C4-2B (cell line): ENCODE measurements at regions not wholly inside any gene's neighbourhood (a gene's known extent, or its start where the extent isn't known, plus 50 kb on each side); places are given as distances from the start of the nearest gene placed in this dataset.

Experiments used
- ZFX ChIP-seq: fragments of 450-650 bp; IDR thresholded peaks from 2 replicates; pipeline ENCODE4 v1.6.1; 2017
- TF ChIP-seq, protein P1 (sequence below): fragments of 450-650 bp; conservative IDR thresholded peaks from 2 replicates; pipeline ENCODE4 v1.5.1; 2017; ENCODE audit warnings: mild to moderate bottlenecking

DNA sequence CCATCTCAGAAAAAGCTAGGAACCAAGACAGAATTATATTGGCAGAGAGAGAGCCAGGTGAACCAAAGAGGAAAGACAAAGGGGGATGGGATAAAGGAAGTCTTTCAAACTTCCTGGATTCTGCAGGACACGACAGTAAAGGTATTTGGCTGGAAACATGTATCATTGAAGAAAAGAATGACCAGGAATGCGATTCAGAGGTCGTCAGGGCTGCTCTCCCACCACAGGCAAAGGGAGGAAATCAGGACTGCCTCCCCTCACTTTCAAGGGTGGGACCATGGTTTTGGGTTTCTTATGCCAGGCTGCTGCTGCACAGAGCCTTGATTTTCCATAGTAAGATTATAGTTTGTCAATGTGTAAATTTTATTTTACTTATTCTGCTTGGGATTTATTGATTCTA is 848.8 kb downstream of the BRINP3 start:
- TF ChIP-seq, protein P1, sequence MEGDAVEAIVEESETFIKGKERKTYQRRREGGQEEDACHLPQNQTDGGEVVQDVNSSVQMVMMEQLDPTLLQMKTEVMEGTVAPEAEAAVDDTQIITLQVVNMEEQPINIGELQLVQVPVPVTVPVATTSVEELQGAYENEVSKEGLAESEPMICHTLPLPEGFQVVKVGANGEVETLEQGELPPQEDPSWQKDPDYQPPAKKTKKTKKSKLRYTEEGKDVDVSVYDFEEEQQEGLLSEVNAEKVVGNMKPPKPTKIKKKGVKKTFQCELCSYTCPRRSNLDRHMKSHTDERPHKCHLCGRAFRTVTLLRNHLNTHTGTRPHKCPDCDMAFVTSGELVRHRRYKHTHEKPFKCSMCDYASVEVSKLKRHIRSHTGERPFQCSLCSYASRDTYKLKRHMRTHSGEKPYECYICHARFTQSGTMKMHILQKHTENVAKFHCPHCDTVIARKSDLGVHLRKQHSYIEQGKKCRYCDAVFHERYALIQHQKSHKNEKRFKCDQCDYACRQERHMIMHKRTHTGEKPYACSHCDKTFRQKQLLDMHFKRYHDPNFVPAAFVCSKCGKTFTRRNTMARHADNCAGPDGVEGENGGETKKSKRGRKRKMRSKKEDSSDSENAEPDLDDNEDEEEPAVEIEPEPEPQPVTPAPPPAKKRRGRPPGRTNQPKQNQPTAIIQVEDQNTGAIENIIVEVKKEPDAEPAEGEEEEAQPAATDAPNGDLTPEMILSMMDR: no peak
- no peak for TF ChIP-seq ZFX
